ENCODE measurements at regions not wholly inside any gene's neighbourhood (a gene's known extent, or its start where the extent isn't known, plus 50 kb on each side); places are given as distances from the start of the nearest gene placed in this dataset.

- ATAC-seq, result no peak
- Histone ChIP-seq H3K27ac (ENCODE audit: extremely low read depth, low read depth, low read length) (no peak overlapping the region), H3K4me1 (replicated peaks in 1 of 2; ENCODE audit: control insufficient read depth in 2 of 2, insufficient read depth in 2 of 2, low read length in 2 of 2) (no peaks in the 10 kb centered on the region), H3K9me3 (replicated peaks; ENCODE audit: control insufficient read depth, insufficient read depth, low read depth, low read length) (no peaks in the 10 kb centered on the region), H4K20me1 (replicated peaks; ENCODE audit: control insufficient read depth, insufficient read depth, low read length) (no peaks in the 10 kb centered on the region), H3K9ac (ENCODE audit: insufficient read depth in 1 of 2, low read depth in 2 of 2, low read length in 2 of 2) (no peak overlapping the region), H3K4me2 (ENCODE audit: insufficient read depth, low read length) (no peak overlapping the region), H2AFZ (ENCODE audit: low read depth, low read length) (no peak overlapping the region), H3K36me3 (ENCODE audit: control insufficient read depth, insufficient read depth, low read length) (no peaks in the 10 kb centered on the region), H3K9me1 (ENCODE audit: control insufficient read depth, insufficient read depth, low read length) (no peaks in the 10 kb centered on the region), H3K4me3 (no peak overlapping the region), H3K79me2 (ENCODE audit: control insufficient read depth, insufficient read depth, low read length) (no peaks in the 10 kb centered on the region), H3K27me3 (ENCODE audit: control insufficient read depth in 2 of 2, insufficient read depth in 2 of 2, low read length in 2 of 2) (no peaks in the 10 kb centered on the region)
- DNase-seq (ENCODE audit: extremely low read depth in 1 of 4, low spot score in 3 of 4), result no peak
- FAIRE-seq, result no peak
- BruUV-seq (replicated peaks), result no TSS peak
- ChIA-PET CTCF (ENCODE audit: low intra/inter-chr PET ratio) (no interaction called here), POLR2A (no interaction called here)
- in situ Hi-C loops (cut with MboI) (no loop called here), intact Hi-C loops (cut with micrococcal nuclease) (no loop called here)
- no peak for TF ChIP-seq GABPA (tag; conservative IDR thresholded peaks at IDR 0.05; ENCODE audit: low read depth)
- no peak for TF ChIP-seq ZNF449 (CRISPR knock-in tag; IDR thresholded peaks at IDR 0.05)
- TF ChIP-seq RAD21 (CRISPR knock-in tag; conservative IDR thresholded peaks at IDR 0.05 in 1 of 2, IDR thresholded peaks at IDR 0.05 in 1 of 2), result no peak
- no peak for TF ChIP-seq ELK3 (CRISPR knock-in tag; IDR thresholded peaks at IDR 0.05)
- no peak for TF ChIP-seq ZNF639 (CRISPR knock-in tag; conservative IDR thresholded peaks at IDR 0.05 in 1 of 2, IDR thresholded peaks at IDR 0.05 in 1 of 2)
- TF ChIP-seq HNRNPUL1 (IDR thresholded peaks at IDR 0.05; ENCODE audit: low read length), result no peak
- no peak for TF ChIP-seq ZNF584 (CRISPR knock-in tag; IDR thresholded peaks at IDR 0.05; ENCODE audit: low read depth)
- no peak for TF ChIP-seq ZNF24 (IDR thresholded peaks at IDR 0.05)
- no peak for TF ChIP-seq ZKSCAN3 (CRISPR knock-in tag; IDR thresholded peaks at IDR 0.05)
- TF ChIP-seq ZSCAN29 (IDR thresholded peaks at IDR 0.05), result no peak
- no peak for TF ChIP-seq ZNF511 (CRISPR knock-in tag; IDR thresholded peaks at IDR 0.05)
- TF ChIP-seq SREBF1 (IDR thresholded peaks at IDR 0.05; ENCODE audit: borderline replicate concordance, low read depth, low read length), result no peak
- no peak for TF ChIP-seq NUFIP1 (IDR thresholded peaks at IDR 0.05; ENCODE audit: partially characterized antibody)
- TF ChIP-seq ZFP30 (CRISPR knock-in tag; IDR thresholded peaks at IDR 0.05; ENCODE audit: borderline replicate concordance), result no peak
- TF ChIP-seq KLF10 (CRISPR knock-in tag; IDR thresholded peaks at IDR 0.05), result no peak
- TF ChIP-seq SFPQ (IDR thresholded peaks at IDR 0.05; ENCODE audit: low read depth, low read length), result no peak
- TF ChIP-seq ZNF583 (CRISPR knock-in tag; IDR thresholded peaks at IDR 0.05), result no peak
Observed at GRCh38 chr15:61339516-61339915, 110.4 kb upstream of the RORA start.

Data from K562 (cell line).